GM13977 (cell line): ENCODE measurements at regions not wholly inside any gene's neighbourhood (a gene's known extent, or its start where the extent isn't known, plus 50 kb on each side); places are given as distances from the start of the nearest gene placed in this dataset.

ENCODE experiments used
- DNase-seq: peaks from one replicate; pipeline ENCODE4 v3.0.0; 2012; ENCODE audit warnings: low spot score
- in situ Hi-C: fragments of 300-500 bp; cut with MboI; formaldehyde crosslinking; loops from one replicate; pipeline ENCODE4 v1.12.0; 2022; ENCODE audit warnings: low sequenced_read_pairs, low pct_unique_long_range_greater_than_20kb, mixed read lengths, inconsistent platforms; ENCODE audit not compliant: unreplicated experiment
- TF ChIP-seq, protein P1 (sequence below): IDR thresholded peaks from 2 replicates; pipeline ENCODE4 v1.5.1; 2012; ENCODE audit warnings: mild to moderate bottlenecking, control low read depth; ENCODE audit not compliant: insufficient read depth; ENCODE audit errors: extremely low read depth, missing control alignments

DNA sequence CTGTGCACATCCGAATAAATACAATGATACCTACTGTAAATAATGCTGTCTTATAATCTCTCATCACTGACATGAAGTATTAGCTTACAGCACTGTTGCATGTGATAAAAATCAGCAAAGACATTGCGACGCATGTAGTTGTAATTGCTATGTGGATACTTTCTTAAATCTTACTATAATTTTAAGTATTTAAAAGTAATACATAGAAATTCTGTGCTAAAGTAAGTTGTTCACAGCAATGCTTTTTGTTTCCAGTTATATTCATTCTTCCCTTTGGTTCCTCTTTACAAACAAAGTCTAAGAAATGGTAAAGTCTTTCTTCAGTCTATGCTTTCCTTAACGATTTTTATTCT, 113.7 kb upstream of the DGKB start:
- in situ Hi-C loops: loop anchor here (25.0 kb wide), 1 partner anchor 304 kb away; no protein-coding TSS in a partner anchor

GRCh38 chr7:15015545-15016314, 113.2 kb upstream of the DGKB start:
- TF ChIP-seq, protein P1, sequence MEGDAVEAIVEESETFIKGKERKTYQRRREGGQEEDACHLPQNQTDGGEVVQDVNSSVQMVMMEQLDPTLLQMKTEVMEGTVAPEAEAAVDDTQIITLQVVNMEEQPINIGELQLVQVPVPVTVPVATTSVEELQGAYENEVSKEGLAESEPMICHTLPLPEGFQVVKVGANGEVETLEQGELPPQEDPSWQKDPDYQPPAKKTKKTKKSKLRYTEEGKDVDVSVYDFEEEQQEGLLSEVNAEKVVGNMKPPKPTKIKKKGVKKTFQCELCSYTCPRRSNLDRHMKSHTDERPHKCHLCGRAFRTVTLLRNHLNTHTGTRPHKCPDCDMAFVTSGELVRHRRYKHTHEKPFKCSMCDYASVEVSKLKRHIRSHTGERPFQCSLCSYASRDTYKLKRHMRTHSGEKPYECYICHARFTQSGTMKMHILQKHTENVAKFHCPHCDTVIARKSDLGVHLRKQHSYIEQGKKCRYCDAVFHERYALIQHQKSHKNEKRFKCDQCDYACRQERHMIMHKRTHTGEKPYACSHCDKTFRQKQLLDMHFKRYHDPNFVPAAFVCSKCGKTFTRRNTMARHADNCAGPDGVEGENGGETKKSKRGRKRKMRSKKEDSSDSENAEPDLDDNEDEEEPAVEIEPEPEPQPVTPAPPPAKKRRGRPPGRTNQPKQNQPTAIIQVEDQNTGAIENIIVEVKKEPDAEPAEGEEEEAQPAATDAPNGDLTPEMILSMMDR: peak; percentile 66
- DNase-seq: peak; percentile 7
- in situ Hi-C loops: loop anchor here (25.0 kb wide), 1 partner anchor 303 kb away; no protein-coding TSS in a partner anchor

More for the DNA sequence above, 113.7 kb upstream of the DGKB start:
- DNase-seq: no peak
- TF ChIP-seq, protein P1: no peak

- no peak for DNase-seq
- TF ChIP-seq, protein P1: no peak
- in situ Hi-C loops: loop anchor here (25.0 kb wide), 1 partner anchor 300 kb away; no protein-coding TSS in a partner anchor
Measured at GRCh38 chr7:15012135-15012534, 109.6 kb upstream of the DGKB start.

DNA sequence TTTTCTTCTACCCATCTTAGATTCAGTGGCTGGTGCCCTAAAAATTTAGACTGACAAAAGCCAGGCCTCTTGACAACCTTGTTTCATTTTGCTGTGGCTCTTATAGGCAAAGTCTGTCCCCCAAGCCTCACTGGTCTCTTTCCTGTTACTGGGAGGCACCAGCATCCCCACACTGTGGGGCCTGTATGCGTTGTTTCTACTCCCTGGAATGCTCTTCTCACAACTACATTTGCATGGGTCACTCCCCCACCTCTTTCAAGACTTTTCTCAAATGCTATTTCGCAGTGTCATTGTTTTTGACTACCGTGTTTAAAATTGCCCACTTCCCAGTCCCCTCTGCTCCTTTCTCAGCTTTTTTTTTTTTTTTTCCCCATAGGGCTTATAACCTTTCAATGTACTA, 108.7 kb upstream of the DGKB start:
- TF ChIP-seq, protein P1: no peak
- in situ Hi-C loops: loop anchor here (25.0 kb wide), 1 partner anchor 299 kb away; no protein-coding TSS in a partner anchor
- no peak for DNase-seq

DNA sequence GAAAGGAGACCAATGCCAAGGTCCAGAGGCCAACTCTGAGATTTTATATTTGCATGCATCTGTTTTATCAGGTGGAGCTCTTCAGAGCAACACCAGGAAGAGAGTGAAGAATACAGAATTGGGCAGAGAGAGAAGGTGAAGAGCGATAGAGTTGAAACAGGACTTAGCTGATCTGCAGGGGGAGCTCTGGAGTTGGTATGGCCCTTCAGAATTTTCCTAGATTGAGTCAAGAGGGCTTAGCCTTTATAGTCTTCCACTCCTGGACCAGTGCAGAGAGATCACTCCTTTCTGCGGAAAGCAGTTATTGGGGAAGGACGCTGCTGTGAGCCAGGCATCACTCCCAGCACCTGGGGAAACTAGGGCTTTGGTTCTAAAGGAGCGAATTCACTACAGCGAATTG, 105.0 kb upstream of the DGKB start:
- in situ Hi-C loops: loop anchor here (25.0 kb wide), 1 partner anchor 295 kb away; no protein-coding TSS in a partner anchor
- no peak for DNase-seq

DNA sequence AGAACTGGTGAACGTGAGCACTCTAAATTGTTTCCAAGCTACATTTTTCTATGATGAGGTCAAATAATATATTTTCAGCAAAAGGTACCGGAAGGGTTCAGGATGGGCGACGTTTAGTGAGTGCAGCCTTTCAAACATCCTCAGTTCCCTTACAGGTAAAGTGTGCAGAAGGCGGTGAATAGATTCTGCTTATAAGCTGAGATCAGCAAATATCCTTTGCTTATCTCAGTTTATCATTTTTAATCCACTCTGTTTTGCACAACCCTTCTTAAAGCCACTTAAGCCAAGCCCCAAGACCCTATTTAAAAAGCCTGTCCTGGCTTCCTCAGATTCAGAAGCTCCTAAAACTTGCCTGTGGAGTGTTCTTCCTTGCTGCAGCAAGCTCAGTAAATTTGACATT, 103.1 kb upstream of the DGKB start:
- in situ Hi-C loops: loop anchor here (25.0 kb wide), 1 partner anchor 293 kb away; no protein-coding TSS in a partner anchor
- no peak for DNase-seq
- TF ChIP-seq, protein P1: no peak

More for the DNA sequence above, 105.0 kb upstream of the DGKB start:
- TF ChIP-seq, protein P1: peak; percentile 21
